ENCODE measurements at regions not wholly inside any gene's neighbourhood (a gene's known extent, or its start where the extent isn't known, plus 50 kb on each side); places are given as distances from the start of the nearest gene placed in this dataset.

- no peak overlapping the region for H3K4me3 ChIP-seq (ENCODE audit: low read depth, low read length)
- no peaks in the 10 kb centered on the region for H3K4me1 ChIP-seq (ENCODE audit: control insufficient read depth, insufficient read depth, low read length)
- no peaks in the 10 kb centered on the region for H3K27me3 ChIP-seq (ENCODE audit: control insufficient read depth, insufficient read depth, low read length)
- H3K27ac ChIP-seq (ENCODE audit: low read depth, low read length) = no peak overlapping the region
- no CpG with 5 or more reads among the region's 1 CpG for WGBS (ENCODE audit: insufficient coverage)
- H3K9me3 ChIP-seq (ENCODE audit: control insufficient read depth, insufficient read depth, low read length) = no peaks in the 10 kb centered on the region
- no peaks in the 10 kb centered on the region for H3K36me3 ChIP-seq (ENCODE audit: control insufficient read depth, insufficient read depth, low read length)
- DNase-seq (ENCODE audit: low read depth in 4 of 6, low spot score in 6 of 6) = no peak
Observed at GRCh38 chr7:10346032-10346431, 627.6 kb upstream of the PHF14 start.

- Histone ChIP-seq H3K36me3 (ENCODE audit: control insufficient read depth, insufficient read depth, low read length) (no peaks in the 10 kb centered on the region), H3K27me3 (ENCODE audit: control insufficient read depth, insufficient read depth, low read length) (no peaks in the 10 kb centered on the region), H3K9me3 (ENCODE audit: control insufficient read depth, insufficient read depth, low read length) (peaks cover 5% of the 10 kb centered on the region), H3K4me3 (ENCODE audit: low read depth, low read length) (no peak overlapping the region), H3K27ac (ENCODE audit: low read depth, low read length) (no peak overlapping the region), H3K4me1 (ENCODE audit: control insufficient read depth, insufficient read depth, low read length) (no peaks in the 10 kb centered on the region)
- no peak for DNase-seq (ENCODE audit: low read depth in 4 of 6, low spot score in 6 of 6)
- 83% methylated on average over 1 of the region's 2 CpGs for WGBS (ENCODE audit: insufficient coverage)
Observed at GRCh38 chr7:10355816-10356215, 617.9 kb upstream of the PHF14 start.

DNA sequence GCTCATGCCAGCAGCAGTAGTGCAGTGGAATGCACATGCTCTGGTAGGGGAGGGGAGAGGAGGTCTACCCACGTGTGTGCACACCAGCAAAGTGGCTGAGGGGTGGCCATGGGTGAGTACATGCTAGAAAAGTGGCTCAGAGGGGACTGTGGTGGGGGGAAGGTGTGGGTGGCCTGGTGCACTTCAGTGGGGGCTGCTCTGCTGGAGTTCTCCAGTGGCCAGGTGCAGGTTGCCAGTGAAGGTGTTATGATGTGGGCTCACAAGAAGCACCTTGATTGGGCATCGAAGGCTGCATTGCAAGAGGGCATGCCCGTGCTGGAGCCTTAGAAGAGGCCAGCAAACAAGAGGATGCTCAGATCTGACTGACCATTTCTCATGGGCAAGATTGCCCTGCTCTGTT, 613.6 kb upstream of the PHF14 start:
- peaks cover 7% of the 10 kb centered on the region for H3K9me3 ChIP-seq (ENCODE audit: control insufficient read depth, insufficient read depth, low read length)
- H3K27me3 ChIP-seq (ENCODE audit: control insufficient read depth, insufficient read depth, low read length) = no peaks in the 10 kb centered on the region
- no peak for DNase-seq (ENCODE audit: low read depth in 4 of 6, low spot score in 6 of 6)
- no peaks in the 10 kb centered on the region for H3K36me3 ChIP-seq (ENCODE audit: control insufficient read depth, insufficient read depth, low read length)
- WGBS (ENCODE audit: insufficient coverage) = 76% methylated on average over 3 of the region's 3 CpGs
- H3K4me1 ChIP-seq (ENCODE audit: control insufficient read depth, insufficient read depth, low read length) = no peaks in the 10 kb centered on the region
- no peak overlapping the region for H3K4me3 ChIP-seq (ENCODE audit: low read depth, low read length)
- H3K27ac ChIP-seq (ENCODE audit: low read depth, low read length) = no peak overlapping the region

DNA sequence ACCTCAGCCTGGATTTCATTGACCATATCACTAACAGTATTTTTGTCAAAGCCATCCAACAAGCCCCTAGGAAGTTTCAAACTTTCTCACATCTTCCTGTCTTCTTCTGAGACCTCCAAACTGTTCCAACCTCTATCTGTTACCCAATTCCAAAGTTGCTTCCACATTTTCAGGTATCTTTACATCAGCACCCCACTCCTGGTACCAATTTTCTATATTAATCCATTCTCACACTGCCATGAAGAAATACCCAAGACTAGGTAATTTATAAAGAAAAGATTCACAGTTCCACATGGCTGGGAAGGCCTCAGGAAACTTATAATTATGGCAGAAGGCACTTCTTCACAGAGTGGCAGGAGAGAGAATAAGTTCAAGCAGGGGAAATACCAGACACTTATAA, 571.9 kb upstream of the PHF14 start:
- Histone ChIP-seq H3K27me3 (ENCODE audit: control insufficient read depth, insufficient read depth, low read length) (no peaks in the 10 kb centered on the region), H3K27ac (ENCODE audit: low read depth, low read length) (no peak overlapping the region), H3K4me3 (ENCODE audit: low read depth, low read length) (no peak overlapping the region), H3K4me1 (ENCODE audit: control insufficient read depth, insufficient read depth, low read length) (no peaks in the 10 kb centered on the region), H3K9me3 (ENCODE audit: control insufficient read depth, insufficient read depth, low read length) (peaks cover 4% of the 10 kb centered on the region), H3K36me3 (ENCODE audit: control insufficient read depth, insufficient read depth, low read length) (no peaks in the 10 kb centered on the region)
- no peak for DNase-seq (ENCODE audit: low read depth in 4 of 6, low spot score in 6 of 6)

GRCh38 chr7:10412422-10413019, 561.2 kb upstream of the PHF14 start:
- H3K4me3 ChIP-seq (ENCODE audit: low read depth, low read length) = no peak overlapping the region
- no peaks in the 10 kb centered on the region for H3K27me3 ChIP-seq (ENCODE audit: control insufficient read depth, insufficient read depth, low read length)
- H3K4me1 ChIP-seq (ENCODE audit: control insufficient read depth, insufficient read depth, low read length) = no peaks in the 10 kb centered on the region
- H3K36me3 ChIP-seq (ENCODE audit: control insufficient read depth, insufficient read depth, low read length) = no peaks in the 10 kb centered on the region
- peak; percentile 13 to 94 (median 60) for DNase-seq (ENCODE audit: low read depth in 4 of 6, low spot score in 6 of 6)
- no peak overlapping the region for H3K27ac ChIP-seq (ENCODE audit: low read depth, low read length)
- H3K9me3 ChIP-seq (ENCODE audit: control insufficient read depth, insufficient read depth, low read length) = no peaks in the 10 kb centered on the region
- no CpG with 5 or more reads among the region's 3 CpGs for WGBS (ENCODE audit: insufficient coverage)

GRCh38 chr7:10418985-10419384, 554.7 kb upstream of the PHF14 start:
- Histone ChIP-seq H3K36me3 (ENCODE audit: control insufficient read depth, insufficient read depth, low read length) (no peaks in the 10 kb centered on the region), H3K9me3 (ENCODE audit: control insufficient read depth, insufficient read depth, low read length) (no peaks in the 10 kb centered on the region), H3K4me1 (ENCODE audit: control insufficient read depth, insufficient read depth, low read length) (no peaks in the 10 kb centered on the region), H3K27me3 (ENCODE audit: control insufficient read depth, insufficient read depth, low read length) (no peaks in the 10 kb centered on the region), H3K27ac (ENCODE audit: low read depth, low read length) (no peak overlapping the region), H3K4me3 (ENCODE audit: low read depth, low read length) (no peak overlapping the region)
- no peak for DNase-seq (ENCODE audit: low read depth in 4 of 6, low spot score in 6 of 6)
- WGBS (ENCODE audit: insufficient coverage) = 74% methylated on average over 2 of the region's 2 CpGs

DNA sequence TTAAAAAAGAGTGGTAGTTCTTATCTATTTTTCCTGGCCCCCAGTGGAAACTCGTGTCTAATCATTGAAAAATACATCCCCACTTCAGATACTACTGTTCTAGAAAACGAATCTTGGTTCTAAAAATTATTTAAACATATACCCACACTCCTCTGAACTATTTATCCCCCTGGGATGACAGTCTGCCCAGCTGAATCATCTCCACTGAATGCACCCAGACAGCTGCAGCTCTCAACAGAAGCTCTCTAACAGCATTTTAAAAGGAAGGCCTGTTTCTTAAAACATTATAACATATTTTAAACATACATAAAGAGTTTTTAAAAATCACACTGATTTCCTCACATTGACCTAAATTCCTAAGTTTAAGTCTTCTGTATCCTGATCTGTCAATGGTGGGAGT, 544.6 kb upstream of the PHF14 start:
- DNase-seq (ENCODE audit: low read depth in 4 of 6, low spot score in 6 of 6) = peak in 2 of 6 donors; percentile 7 to 17
- Histone ChIP-seq H3K27ac (ENCODE audit: low read depth, low read length) (no peak overlapping the region), H3K4me3 (ENCODE audit: low read depth, low read length) (no peak overlapping the region), H3K9me3 (ENCODE audit: control insufficient read depth, insufficient read depth, low read length) (no peaks in the 10 kb centered on the region), H3K27me3 (ENCODE audit: control insufficient read depth, insufficient read depth, low read length) (no peaks in the 10 kb centered on the region), H3K36me3 (ENCODE audit: control insufficient read depth, insufficient read depth, low read length) (no peaks in the 10 kb centered on the region), H3K4me1 (ENCODE audit: control insufficient read depth, insufficient read depth, low read length) (peaks cover 6% of the 10 kb centered on the region)
- WGBS (ENCODE audit: insufficient coverage) = no CpG with 5 or more reads among the region's 2 CpGs

DNA sequence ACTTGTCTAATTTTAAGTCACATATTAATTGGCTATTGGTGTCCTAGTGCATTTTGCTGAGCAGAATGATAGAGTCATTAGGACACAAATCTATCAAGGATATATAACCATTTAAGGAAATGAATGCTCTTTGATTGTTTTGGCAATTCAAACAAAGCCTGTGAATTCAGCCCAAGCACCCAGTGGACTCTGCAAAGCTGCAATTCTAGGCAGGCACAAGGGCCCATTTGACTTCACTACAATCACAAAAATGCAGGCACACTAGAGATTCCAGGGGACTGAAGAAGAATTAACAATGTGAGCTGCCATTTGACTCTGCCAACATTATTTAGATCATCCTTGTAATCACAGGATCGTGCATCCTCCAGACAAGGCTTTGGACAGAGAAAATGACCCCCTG, 544.2 kb upstream of the PHF14 start:
- Histone ChIP-seq H3K36me3 (ENCODE audit: control insufficient read depth, insufficient read depth, low read length) (no peaks in the 10 kb centered on the region), H3K4me1 (ENCODE audit: control insufficient read depth, insufficient read depth, low read length) (peaks cover 6% of the 10 kb centered on the region), H3K4me3 (ENCODE audit: low read depth, low read length) (no peak overlapping the region), H3K27me3 (ENCODE audit: control insufficient read depth, insufficient read depth, low read length) (no peaks in the 10 kb centered on the region), H3K27ac (ENCODE audit: low read depth, low read length) (no peak overlapping the region), H3K9me3 (ENCODE audit: control insufficient read depth, insufficient read depth, low read length) (no peaks in the 10 kb centered on the region)
- peak in 3 of 6 donors; percentile 13 to 53 (median 41) for DNase-seq (ENCODE audit: low read depth in 4 of 6, low spot score in 6 of 6)
- 0% methylated on average over 1 of the region's 1 CpG for WGBS (ENCODE audit: insufficient coverage)

DNA sequence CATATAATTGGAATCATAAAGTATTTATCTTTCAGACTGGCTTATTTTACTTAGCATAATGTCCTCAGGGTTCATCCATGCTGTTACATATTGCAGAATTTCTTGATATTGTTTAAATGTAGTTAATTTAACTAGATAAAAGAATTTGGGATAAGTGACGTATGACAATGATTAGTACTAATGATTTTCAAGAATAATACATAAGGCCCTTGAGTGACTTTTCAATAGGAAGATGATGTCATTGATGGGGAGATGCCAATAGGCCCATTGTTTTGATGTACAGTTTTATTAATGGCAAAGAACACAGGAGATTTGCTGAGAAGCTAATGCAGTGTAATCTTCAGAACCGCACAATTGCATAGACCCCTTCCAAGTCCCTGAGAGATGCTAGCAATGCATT, 537.4 kb upstream of the PHF14 start:
- H3K27ac ChIP-seq (ENCODE audit: low read depth, low read length) = no peak overlapping the region
- no peaks in the 10 kb centered on the region for H3K36me3 ChIP-seq (ENCODE audit: control insufficient read depth, insufficient read depth, low read length)
- H3K9me3 ChIP-seq (ENCODE audit: control insufficient read depth, insufficient read depth, low read length) = no peaks in the 10 kb centered on the region
- no CpG with 5 or more reads among the region's 2 CpGs for WGBS (ENCODE audit: insufficient coverage)
- no peaks in the 10 kb centered on the region for H3K4me1 ChIP-seq (ENCODE audit: control insufficient read depth, insufficient read depth, low read length)
- H3K4me3 ChIP-seq (ENCODE audit: low read depth, low read length) = no peak overlapping the region
- no peaks in the 10 kb centered on the region for H3K27me3 ChIP-seq (ENCODE audit: control insufficient read depth, insufficient read depth, low read length)
- DNase-seq (ENCODE audit: low read depth in 4 of 6, low spot score in 6 of 6) = no peak

DNA sequence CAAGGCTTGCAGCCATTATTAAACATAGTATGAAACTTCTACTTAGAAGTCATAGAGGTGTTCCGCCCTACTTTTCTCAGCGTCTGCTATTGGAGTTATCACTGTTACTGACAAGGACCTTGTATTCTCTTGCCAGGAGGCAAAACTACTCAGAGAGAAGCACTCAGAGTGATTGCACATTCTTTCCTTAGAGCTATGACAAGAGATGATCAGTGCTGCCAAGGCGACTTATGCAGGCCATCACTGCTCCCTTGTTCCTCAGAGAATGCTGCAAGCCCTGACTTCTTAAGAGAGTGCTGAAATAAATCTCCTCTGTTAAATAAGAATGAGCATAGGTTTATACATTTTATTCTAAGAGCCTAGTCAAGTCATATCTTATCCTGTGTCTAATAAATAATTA, 534.6 kb upstream of the PHF14 start:
- Histone ChIP-seq H3K4me1 (ENCODE audit: control insufficient read depth, insufficient read depth, low read length) (no peaks in the 10 kb centered on the region), H3K9me3 (ENCODE audit: control insufficient read depth, insufficient read depth, low read length) (peaks cover 2% of the 10 kb centered on the region), H3K36me3 (ENCODE audit: control insufficient read depth, insufficient read depth, low read length) (no peaks in the 10 kb centered on the region), H3K27ac (ENCODE audit: low read depth, low read length) (no peak overlapping the region), H3K27me3 (ENCODE audit: control insufficient read depth, insufficient read depth, low read length) (no peaks in the 10 kb centered on the region), H3K4me3 (ENCODE audit: low read depth, low read length) (no peak overlapping the region)
- DNase-seq (ENCODE audit: low read depth in 4 of 6, low spot score in 6 of 6) = peak in 2 of 6 donors; percentile 9 to 17
- WGBS (ENCODE audit: insufficient coverage) = 76% methylated on average over 3 of the region's 3 CpGs
